ENCODE measurements at regions not wholly inside any gene's neighbourhood (a gene's known extent, or its start where the extent isn't known, plus 50 kb on each side); places are given as distances from the start of the nearest gene placed in this dataset.

DNA sequence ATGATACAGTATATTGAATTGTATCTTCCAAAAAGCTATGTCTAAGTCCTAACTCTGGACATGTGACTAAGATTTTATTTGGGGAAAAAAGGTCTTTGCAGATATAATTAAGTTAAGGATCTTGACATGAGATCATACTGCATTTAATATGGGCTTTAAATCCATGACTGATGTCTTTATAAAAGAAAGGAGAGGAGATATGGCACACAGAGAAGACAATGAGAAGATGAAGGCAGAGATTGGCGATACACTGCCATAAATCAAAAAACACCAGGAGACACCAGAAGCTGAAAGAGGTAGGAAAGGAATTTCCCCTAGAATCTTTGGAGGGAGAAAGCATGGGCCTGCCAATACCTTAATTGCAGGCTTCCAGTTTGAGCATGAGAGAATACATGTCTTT lies 1450.2 kb downstream of the HACE1 start:
- no peaks in the 10 kb centered on the region for H3K79me2 ChIP-seq (ENCODE audit: insufficient read depth, low read length)
- H3K4me3 ChIP-seq (ENCODE audit: low read depth, low read length, poor library complexity, severe bottlenecking): no peak overlapping the region
- no peaks in the 10 kb centered on the region for H3K9me2 ChIP-seq (ENCODE audit: low read depth, low read length)
- no peaks in the 10 kb centered on the region for H3K9me3 ChIP-seq (ENCODE audit: low read length)
- TF ChIP-seq, protein P1, sequence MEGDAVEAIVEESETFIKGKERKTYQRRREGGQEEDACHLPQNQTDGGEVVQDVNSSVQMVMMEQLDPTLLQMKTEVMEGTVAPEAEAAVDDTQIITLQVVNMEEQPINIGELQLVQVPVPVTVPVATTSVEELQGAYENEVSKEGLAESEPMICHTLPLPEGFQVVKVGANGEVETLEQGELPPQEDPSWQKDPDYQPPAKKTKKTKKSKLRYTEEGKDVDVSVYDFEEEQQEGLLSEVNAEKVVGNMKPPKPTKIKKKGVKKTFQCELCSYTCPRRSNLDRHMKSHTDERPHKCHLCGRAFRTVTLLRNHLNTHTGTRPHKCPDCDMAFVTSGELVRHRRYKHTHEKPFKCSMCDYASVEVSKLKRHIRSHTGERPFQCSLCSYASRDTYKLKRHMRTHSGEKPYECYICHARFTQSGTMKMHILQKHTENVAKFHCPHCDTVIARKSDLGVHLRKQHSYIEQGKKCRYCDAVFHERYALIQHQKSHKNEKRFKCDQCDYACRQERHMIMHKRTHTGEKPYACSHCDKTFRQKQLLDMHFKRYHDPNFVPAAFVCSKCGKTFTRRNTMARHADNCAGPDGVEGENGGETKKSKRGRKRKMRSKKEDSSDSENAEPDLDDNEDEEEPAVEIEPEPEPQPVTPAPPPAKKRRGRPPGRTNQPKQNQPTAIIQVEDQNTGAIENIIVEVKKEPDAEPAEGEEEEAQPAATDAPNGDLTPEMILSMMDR (IDR thresholded peaks at IDR 0.05; ENCODE audit: low read length): no peak
- no peak for TF ChIP-seq EZH2 (IDR thresholded peaks at IDR 0.05; ENCODE audit: borderline replicate concordance, low read length)
- no peak overlapping the region for H2AFZ ChIP-seq (ENCODE audit: low read length)
- no peak overlapping the region for H3K27ac ChIP-seq (ENCODE audit: low read depth, low read length, poor library complexity, severe bottlenecking)
- H3K4me1 ChIP-seq (ENCODE audit: insufficient read depth, low read length, severe bottlenecking): no peaks in the 10 kb centered on the region
- H3K36me3 ChIP-seq (ENCODE audit: insufficient read depth, low read length): no peaks in the 10 kb centered on the region
- no peaks in the 10 kb centered on the region for H3K27me3 ChIP-seq (ENCODE audit: insufficient read depth, low read length)
- no peaks in the 10 kb centered on the region for H4K20me1 ChIP-seq (ENCODE audit: insufficient read depth, low read length)
- no peaks in the 10 kb centered on the region for H3F3A ChIP-seq (ENCODE audit: insufficient read depth, low read length)
- H3K9ac ChIP-seq (ENCODE audit: low read length): no peak overlapping the region
- no peak overlapping the region for H3K4me2 ChIP-seq (ENCODE audit: low read length)

DNA sequence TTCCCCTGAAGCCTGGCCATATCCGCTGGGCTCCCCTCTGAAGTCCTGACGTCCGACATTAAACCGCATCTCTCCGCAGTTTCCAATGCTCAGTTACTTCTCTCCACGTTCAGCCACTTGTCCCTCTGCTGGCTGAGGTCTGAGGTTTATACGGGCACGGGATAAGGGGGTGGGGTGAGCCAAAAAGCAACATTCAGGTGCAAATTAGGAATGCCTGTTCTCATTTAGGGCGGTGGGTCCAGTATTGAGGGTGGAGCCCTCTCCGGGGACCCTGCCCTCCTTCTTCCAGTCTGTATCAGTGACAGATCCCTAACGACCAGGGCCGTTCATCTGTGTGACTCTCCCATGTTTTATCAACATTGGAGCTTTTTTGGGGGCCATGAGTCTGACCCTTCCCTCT lies 1454.4 kb downstream of the HACE1 start:
- Histone ChIP-seq H3F3A (ENCODE audit: insufficient read depth, low read length) (no peaks in the 10 kb centered on the region), H3K9me2 (ENCODE audit: low read depth, low read length) (no peaks in the 10 kb centered on the region), H3K4me3 (ENCODE audit: low read depth, low read length, poor library complexity, severe bottlenecking) (no peak overlapping the region), H3K36me3 (ENCODE audit: insufficient read depth, low read length) (no peaks in the 10 kb centered on the region), H3K4me1 (ENCODE audit: insufficient read depth, low read length, severe bottlenecking) (no peaks in the 10 kb centered on the region), H3K79me2 (ENCODE audit: insufficient read depth, low read length) (no peaks in the 10 kb centered on the region), H3K4me2 (ENCODE audit: low read length) (no peak overlapping the region), H3K9me3 (ENCODE audit: low read length) (no peaks in the 10 kb centered on the region), H3K27ac (ENCODE audit: low read depth, low read length, poor library complexity, severe bottlenecking) (no peak overlapping the region), H4K20me1 (ENCODE audit: insufficient read depth, low read length) (no peaks in the 10 kb centered on the region), H2AFZ (ENCODE audit: low read length) (no peak overlapping the region), H3K9ac (ENCODE audit: low read length) (no peak overlapping the region), H3K27me3 (ENCODE audit: insufficient read depth, low read length) (no peaks in the 10 kb centered on the region)
- no peak for TF ChIP-seq EZH2 (IDR thresholded peaks at IDR 0.05; ENCODE audit: borderline replicate concordance, low read length)
- TF ChIP-seq, protein P1 (IDR thresholded peaks at IDR 0.05; ENCODE audit: low read length): no peak

DNA sequence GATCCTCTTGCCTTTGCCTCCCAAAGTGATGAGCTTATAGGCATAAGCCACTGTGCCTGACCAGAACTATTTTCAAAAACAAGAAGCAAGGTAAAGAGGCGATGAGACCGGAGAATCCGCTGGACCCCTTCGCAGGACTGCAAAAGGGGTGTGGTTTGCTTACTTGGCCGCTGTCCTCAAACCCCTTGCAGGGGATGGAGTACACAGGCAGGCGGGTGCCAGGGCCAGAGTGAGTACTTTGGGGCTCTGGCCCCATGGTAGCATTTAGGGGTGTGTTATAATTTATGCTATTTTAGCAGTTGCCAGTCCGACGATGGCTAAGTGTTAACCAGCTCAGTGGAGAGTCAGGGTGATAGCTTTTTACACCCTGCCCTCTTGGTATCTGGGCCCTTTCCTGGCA lies 1454.9 kb downstream of the HACE1 start:
- no peak overlapping the region for H3K27ac ChIP-seq (ENCODE audit: low read depth, low read length, poor library complexity, severe bottlenecking)
- no peaks in the 10 kb centered on the region for H3K36me3 ChIP-seq (ENCODE audit: insufficient read depth, low read length)
- H3K4me1 ChIP-seq (ENCODE audit: insufficient read depth, low read length, severe bottlenecking): no peaks in the 10 kb centered on the region
- no peaks in the 10 kb centered on the region for H3K9me3 ChIP-seq (ENCODE audit: low read length)
- no peak overlapping the region for H3K4me3 ChIP-seq (ENCODE audit: low read depth, low read length, poor library complexity, severe bottlenecking)
- no peak for TF ChIP-seq EZH2 (IDR thresholded peaks at IDR 0.05; ENCODE audit: borderline replicate concordance, low read length)
- TF ChIP-seq, protein P1 (IDR thresholded peaks at IDR 0.05; ENCODE audit: low read length): no peak
- no peaks in the 10 kb centered on the region for H4K20me1 ChIP-seq (ENCODE audit: insufficient read depth, low read length)
- H3K27me3 ChIP-seq (ENCODE audit: insufficient read depth, low read length): no peaks in the 10 kb centered on the region
- no peaks in the 10 kb centered on the region for H3K9me2 ChIP-seq (ENCODE audit: low read depth, low read length)
- H2AFZ ChIP-seq (ENCODE audit: low read length): no peak overlapping the region
- no peak overlapping the region for H3K9ac ChIP-seq (ENCODE audit: low read length)
- H3K4me2 ChIP-seq (ENCODE audit: low read length): no peak overlapping the region
- H3F3A ChIP-seq (ENCODE audit: insufficient read depth, low read length): no peaks in the 10 kb centered on the region
- H3K79me2 ChIP-seq (ENCODE audit: insufficient read depth, low read length): no peaks in the 10 kb centered on the region

Data from OCI-LY1 (cell line).